ENCODE measurements at regions not wholly inside any gene's neighbourhood (a gene's known extent, or its start where the extent isn't known, plus 50 kb on each side); places are given as distances from the start of the nearest gene placed in this dataset.

DNA sequence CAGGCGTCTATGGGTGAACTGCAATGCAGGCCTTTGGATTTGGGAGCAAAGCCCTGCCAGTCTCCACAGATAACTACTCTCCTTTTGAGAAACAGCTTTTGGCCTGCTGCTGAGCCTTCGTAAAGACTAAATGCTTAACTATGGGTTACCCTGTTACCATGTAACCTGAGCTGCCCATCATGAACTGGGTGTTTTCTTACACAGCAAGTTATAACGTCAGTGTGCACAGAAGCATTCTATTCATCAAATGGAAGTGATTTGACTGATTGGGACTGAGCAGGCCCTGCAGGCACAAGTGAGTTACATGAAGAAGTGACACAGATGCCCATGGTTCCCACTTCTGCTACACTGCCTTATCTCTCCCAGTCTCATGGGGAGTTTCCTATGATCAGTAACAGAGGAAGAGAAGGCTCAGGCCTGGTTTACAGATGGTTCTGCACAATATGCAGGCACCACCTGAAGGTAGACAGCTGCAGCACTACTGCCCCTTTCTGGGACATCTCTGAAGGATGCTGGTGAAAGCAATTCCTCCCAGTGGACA is 319.1 kb downstream of the CD83 start:
- Mint-ChIP-seq H3K4me1 (no peaks in the 10 kb centered on the region), H3K27ac (no peak overlapping the region), H3K4me3 (no peak overlapping the region), H3K27me3 (no peaks in the 10 kb centered on the region), H3K36me3 (ENCODE audit: low read depth) (no peaks in the 10 kb centered on the region), H3K9me3 (no peaks in the 10 kb centered on the region)
- POLR2A ChIA-PET: no interaction called here
- CTCF ChIA-PET: no interaction called here
- DNase-seq: no peak

DNA sequence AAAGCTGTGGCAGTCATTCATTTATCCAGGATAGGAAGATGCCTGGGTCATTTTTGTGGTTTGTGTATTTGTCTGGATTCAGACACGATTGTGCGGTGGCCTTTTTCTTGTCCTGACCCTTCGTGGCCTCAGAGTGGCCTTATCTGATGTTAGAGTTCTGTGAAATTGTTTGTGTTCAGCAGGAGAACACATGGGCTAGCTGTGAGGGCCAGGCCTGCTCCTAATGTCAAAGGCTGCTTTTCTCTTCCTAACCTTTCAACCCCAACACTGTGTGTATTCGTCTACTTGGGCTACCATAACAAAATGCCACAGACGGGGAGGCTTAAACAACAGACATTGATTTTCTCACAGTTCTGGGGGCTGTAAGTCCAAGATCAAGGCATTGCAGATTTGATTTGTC is 321.8 kb downstream of the CD83 start:
- no peaks in the 10 kb centered on the region for H3K27me3 Mint-ChIP-seq
- no peaks in the 10 kb centered on the region for H3K36me3 Mint-ChIP-seq (ENCODE audit: low read depth)
- H3K9me3 Mint-ChIP-seq: no peaks in the 10 kb centered on the region
- no peaks in the 10 kb centered on the region for H3K4me1 Mint-ChIP-seq
- CTCF ChIA-PET: no interaction called here
- H3K27ac Mint-ChIP-seq: no peak overlapping the region
- DNase-seq: no peak
- POLR2A ChIA-PET: interaction anchor here (1.2 kb wide), 1 partner anchor 10 kb away, joined by 5 read pairs; no protein-coding TSS in a partner anchor
- H3K4me3 Mint-ChIP-seq: no peak overlapping the region

DNA sequence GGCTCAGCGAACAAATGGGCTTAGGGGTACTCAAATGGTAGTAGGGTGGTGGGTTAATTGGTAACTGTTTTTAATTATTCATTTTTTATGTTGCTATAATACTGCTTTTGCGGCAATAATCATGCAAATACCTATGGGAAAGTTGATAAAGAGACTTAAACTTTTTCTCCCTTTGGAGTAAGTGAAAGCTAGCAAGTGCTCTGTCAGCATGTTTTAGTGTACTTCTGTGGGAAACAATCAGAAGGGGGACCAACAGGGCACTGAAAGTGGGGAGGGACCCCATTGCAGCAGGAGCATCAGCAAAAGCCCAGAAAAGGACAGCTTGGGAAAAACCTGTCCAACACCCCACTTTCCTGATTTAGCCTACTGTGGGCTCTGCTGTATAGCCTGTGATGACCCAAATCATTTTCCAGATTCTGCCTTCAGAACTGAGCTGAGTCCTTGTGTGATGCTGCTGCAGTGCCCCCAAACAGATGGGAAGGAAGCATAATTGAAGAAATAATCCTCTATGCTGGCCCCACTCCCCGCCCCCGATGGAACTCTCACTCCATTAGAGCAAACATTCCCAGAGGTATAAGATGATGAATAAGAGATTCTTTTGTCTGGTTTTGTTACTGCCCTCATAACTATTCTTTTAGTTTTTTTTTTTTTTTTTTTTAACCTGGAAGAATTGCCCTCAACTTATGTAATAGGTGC is 322.8 kb downstream of the CD83 start:
- ChIA-PET CTCF (no interaction called here), POLR2A (no interaction called here)
- H3K27ac Mint-ChIP-seq: no peak overlapping the region
- H3K4me1 Mint-ChIP-seq: no peaks in the 10 kb centered on the region
- no peaks in the 10 kb centered on the region for H3K9me3 Mint-ChIP-seq
- no peak for DNase-seq
- no peak overlapping the region for H3K4me3 Mint-ChIP-seq
- no peaks in the 10 kb centered on the region for H3K36me3 Mint-ChIP-seq (ENCODE audit: low read depth)
- no peaks in the 10 kb centered on the region for H3K27me3 Mint-ChIP-seq

DNA sequence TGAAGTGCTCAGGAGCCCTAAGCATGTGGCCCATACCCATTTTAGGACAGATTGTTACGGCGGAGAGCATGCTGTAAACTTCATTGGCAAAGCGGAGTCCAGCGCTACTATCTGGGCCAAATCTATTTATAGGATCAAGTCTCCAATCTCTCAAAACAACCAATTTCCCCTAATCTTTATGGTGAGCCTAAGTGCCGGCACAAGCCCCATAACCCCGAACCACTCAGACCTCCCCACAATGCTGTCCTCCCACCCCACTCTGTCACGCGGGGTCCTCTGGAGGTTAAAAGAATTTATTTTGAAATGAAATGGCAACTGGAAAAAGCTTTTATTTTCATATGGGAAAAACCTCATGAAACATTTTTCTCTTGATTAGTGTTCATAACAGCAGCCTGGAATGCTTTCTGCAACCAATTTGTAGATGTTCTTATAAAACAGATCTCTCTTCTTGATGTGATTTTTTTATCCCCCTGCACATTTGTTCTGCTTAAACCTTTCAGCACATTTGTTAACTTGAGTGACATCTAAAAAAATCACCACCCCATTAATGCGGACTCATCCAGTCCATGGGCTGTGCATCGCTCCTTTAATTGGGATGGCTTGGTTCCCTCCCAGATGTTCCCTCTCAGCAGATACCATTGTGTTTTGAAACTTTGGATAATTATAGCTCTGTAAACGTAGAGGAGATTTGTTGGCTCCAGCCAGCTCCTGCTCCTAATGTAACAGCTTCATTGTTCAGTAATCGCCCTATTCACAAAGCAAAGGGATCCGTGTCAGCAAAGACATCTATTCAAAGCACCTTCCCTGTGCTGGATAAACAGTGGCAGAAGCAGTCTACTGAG is 323.6 kb downstream of the CD83 start:
- Mint-ChIP-seq H3K27ac (no peak overlapping the region), H3K27me3 (no peaks in the 10 kb centered on the region), H3K36me3 (ENCODE audit: low read depth) (no peaks in the 10 kb centered on the region), H3K4me3 (no peak overlapping the region), H3K9me3 (no peaks in the 10 kb centered on the region), H3K4me1 (no peaks in the 10 kb centered on the region)
- no peak for DNase-seq
- ChIA-PET POLR2A (no interaction called here), CTCF (no interaction called here)

DNA sequence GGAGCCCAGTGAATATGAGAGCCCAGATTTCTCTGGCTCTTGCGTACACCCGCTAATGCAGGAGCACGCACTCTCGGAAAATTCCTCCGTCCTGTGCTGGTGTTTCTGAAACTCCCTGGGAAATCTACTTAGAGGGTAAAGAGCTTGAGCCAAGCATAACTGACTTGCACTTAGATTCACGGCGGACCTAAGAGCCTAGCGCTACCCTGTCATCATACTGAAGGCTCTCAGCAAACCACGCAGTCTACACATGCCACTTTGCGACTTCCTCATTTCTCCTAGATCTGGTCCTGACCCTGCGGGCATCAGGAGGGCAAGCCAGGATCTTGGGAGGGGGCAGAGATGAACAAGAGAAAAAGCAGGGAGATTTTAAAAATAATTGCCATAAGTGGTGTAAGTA is 324.7 kb downstream of the CD83 start:
- Mint-ChIP-seq H3K9me3 (peaks cover 2% of the 10 kb centered on the region), H3K27me3 (no peaks in the 10 kb centered on the region), H3K36me3 (ENCODE audit: low read depth) (no peaks in the 10 kb centered on the region), H3K27ac (no peak overlapping the region), H3K4me1 (no peaks in the 10 kb centered on the region), H3K4me3 (no peak overlapping the region)
- DNase-seq: no peak
- POLR2A ChIA-PET: no interaction called here
- CTCF ChIA-PET: no interaction called here

DNA sequence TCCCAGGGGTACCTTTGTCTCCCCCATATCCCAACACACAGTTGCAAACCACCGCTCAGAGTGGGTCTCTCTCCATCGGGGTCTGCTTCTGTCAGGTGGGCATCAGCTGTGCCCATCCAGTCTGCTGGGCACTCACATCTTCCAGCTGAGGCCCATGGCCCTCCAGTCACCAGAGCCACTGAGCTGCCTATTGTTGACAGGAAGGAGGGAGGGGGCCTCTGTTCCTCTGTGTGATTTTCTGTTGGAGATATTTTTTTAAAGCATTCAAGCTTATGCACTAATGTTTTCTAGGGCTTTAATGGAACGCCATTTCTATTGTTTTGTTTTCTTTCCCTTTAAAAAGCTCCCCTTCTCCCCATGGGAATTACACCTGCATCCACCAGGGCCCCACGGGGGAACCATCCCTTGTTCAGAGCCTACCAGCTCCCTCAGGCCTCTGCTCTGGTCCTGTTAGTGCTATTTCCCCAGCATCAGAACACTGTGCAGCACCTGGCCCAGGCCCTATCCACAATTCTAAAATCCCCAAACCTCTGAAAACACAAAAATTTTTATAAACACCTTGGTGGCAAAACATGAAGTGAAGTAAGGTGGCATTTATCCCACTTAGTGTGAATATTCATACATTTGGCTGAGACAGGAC is 326.2 kb downstream of the CD83 start:
- Mint-ChIP-seq H3K27ac (no peak overlapping the region), H3K36me3 (ENCODE audit: low read depth) (peaks cover 10% of the 10 kb centered on the region), H3K27me3 (no peaks in the 10 kb centered on the region), H3K9me3 (peaks cover 9% of the 10 kb centered on the region), H3K4me3 (no peak overlapping the region), H3K4me1 (peaks cover 6% of the 10 kb centered on the region)
- DNase-seq: no peak
- CTCF ChIA-PET: no interaction called here
- POLR2A ChIA-PET: no interaction called here

DNA sequence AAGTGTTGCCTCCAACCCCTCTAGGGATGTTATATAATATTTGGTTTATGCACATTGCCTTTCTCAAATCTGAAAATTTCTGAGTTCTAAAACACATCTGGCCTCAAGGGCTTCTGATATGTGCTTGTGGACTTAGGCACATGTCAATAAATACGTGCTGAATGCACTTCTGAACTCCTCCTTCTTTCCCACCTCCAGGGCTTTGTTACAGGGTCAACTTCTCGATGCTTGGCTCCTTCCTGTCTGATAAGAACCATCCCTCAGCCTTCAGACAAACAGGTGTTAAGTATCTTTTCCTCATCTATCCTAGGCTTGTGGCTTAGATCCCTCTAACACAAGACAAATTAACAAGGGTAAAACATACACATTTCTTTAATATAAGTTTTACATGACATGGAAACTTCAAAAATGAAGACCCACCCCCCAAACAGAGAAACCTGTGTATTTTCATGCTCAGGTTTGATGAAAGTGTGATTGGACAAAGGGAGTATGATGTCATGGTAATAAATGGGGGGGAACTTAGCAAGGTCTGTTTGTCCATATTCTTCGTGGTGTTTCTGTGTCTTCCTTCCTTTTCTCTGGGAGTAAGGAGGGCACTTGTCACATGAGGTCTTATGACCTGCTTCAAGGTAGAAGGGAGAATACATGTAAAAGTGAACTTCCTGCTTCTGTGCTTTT is 326.9 kb downstream of the CD83 start:
- Mint-ChIP-seq H3K27me3 (no peaks in the 10 kb centered on the region), H3K4me1 (peaks cover 11% of the 10 kb centered on the region), H3K36me3 (ENCODE audit: low read depth) (peaks cover 11% of the 10 kb centered on the region), H3K4me3 (no peak overlapping the region), H3K9me3 (peaks cover 10% of the 10 kb centered on the region), H3K27ac (no peak overlapping the region)
- POLR2A ChIA-PET: no interaction called here
- CTCF ChIA-PET: no interaction called here
- DNase-seq: no peak

DNA sequence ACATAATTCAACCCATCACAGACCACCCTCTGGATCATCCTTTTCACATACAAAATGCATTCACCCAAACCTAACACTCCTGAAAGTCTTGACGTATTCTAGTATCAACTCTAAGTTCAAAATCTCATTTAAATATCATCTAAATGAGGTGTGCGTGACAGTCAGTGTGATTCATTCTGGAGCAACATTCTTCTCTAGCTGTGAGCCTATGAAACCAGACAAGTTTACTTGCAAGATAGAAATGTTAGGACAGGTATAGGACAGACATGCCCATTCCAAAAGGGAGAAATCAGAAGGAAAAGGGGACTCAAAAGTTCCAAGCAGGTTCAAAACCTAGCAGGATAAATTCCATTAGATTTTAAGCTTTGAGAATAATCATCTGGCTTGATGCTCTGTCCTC is 329.7 kb downstream of the CD83 start:
- peaks cover 11% of the 10 kb centered on the region for H3K36me3 Mint-ChIP-seq (ENCODE audit: low read depth)
- no peaks in the 10 kb centered on the region for H3K27me3 Mint-ChIP-seq
- ChIA-PET POLR2A (no interaction called here), CTCF (no interaction called here)
- H3K9me3 Mint-ChIP-seq: peaks cover 10% of the 10 kb centered on the region
- H3K4me3 Mint-ChIP-seq: no peak overlapping the region
- no peak for DNase-seq
- peaks cover 37% of the 10 kb centered on the region for H3K4me1 Mint-ChIP-seq
- H3K27ac Mint-ChIP-seq: no peak overlapping the region

DNA sequence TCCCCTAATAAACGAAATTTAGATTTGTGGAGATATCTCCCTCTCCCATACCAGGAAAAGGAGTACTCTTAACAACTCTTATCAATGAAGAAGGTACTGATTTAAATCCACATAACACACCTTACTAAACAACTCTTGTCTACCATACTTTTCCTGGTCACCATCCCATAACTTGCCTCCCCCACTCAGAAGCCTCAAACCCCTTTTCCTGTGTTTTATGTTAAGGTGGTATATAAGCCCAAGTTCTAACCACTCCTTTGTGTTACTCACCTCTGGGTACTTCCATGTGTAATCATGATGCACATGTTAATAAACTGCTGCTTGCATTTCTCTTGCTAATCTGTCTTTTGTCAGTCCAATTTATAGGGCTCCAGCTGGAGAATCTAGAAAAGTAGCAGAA is 330.7 kb downstream of the CD83 start:
- no peak overlapping the region for H3K27ac Mint-ChIP-seq

DNA sequence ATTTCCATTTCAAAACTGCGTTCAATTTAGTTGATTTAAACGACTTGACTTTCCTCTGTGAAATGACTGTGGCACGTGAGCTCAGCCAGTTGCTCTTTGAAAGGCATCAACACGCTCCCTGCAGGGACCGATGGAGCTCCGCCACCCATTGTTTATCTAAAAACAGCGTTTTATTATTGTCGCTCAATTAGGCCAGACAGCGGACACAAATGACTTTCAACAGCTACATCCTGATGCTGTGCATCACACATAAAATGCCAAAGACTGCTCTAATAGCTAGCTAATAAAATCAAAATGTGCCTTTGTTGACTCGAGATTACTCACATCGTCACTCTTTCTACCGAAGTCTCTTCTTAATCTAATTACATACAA is 332.5 kb downstream of the CD83 start:
- CTCF ChIA-PET: interaction anchor here (1.1 to 1.3 kb wide), 3 partner anchors 142 to 305 kb away, joined by 3 to 4 read pairs (median 3); no protein-coding TSS in a partner anchor
- peaks cover 65% of the 10 kb centered on the region for H3K4me1 Mint-ChIP-seq

More for the DNA sequence above, 330.7 kb downstream of the CD83 start:
- no peak for DNase-seq
- peaks cover 10% of the 10 kb centered on the region for H3K9me3 Mint-ChIP-seq
- POLR2A ChIA-PET: interaction anchor here (1.5 kb wide), 1 partner anchor 9 kb away, joined by 5 read pairs; no protein-coding TSS in a partner anchor
- H3K27me3 Mint-ChIP-seq: no peaks in the 10 kb centered on the region
- H3K36me3 Mint-ChIP-seq (ENCODE audit: low read depth): peaks cover 11% of the 10 kb centered on the region
- H3K4me3 Mint-ChIP-seq: no peak overlapping the region
- peaks cover 46% of the 10 kb centered on the region for H3K4me1 Mint-ChIP-seq
- CTCF ChIA-PET: no interaction called here

DNA sequence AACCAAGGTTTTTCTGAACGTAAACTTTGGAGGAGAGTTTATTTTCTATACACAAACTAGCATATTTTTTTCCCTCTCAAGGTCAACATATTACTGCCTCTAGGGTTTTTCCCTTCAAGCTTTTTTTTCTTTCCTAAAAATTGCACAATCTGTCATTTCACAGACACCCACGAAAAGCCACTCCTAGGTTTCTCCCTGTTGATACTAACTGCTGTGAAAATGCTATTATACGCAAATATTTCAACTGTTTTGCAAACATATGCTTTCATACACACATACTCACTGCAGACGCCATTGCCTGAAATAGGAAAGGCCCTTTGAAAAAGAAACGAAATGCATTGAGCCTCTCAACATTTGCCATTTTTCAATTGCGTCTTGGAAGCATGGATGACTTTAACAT is 333.0 kb downstream of the CD83 start:
- CTCF ChIA-PET: interaction anchor here (1.1 to 1.2 kb wide), 2 partner anchors 260 to 305 kb away, joined by 3 read pairs; no protein-coding TSS in a partner anchor

More for the DNA sequence above, 332.5 kb downstream of the CD83 start:
- Mint-ChIP-seq H3K9me3 (peaks cover 10% of the 10 kb centered on the region), H3K4me3 (no peak overlapping the region), H3K27ac (no peak overlapping the region), H3K27me3 (no peaks in the 10 kb centered on the region), H3K36me3 (ENCODE audit: low read depth) (peaks cover 11% of the 10 kb centered on the region)
- DNase-seq: no peak
- POLR2A ChIA-PET: interaction anchor here (1.2 kb wide), 1 partner anchor 239 kb away, joined by 3 read pairs; no protein-coding TSS in a partner anchor

DNA sequence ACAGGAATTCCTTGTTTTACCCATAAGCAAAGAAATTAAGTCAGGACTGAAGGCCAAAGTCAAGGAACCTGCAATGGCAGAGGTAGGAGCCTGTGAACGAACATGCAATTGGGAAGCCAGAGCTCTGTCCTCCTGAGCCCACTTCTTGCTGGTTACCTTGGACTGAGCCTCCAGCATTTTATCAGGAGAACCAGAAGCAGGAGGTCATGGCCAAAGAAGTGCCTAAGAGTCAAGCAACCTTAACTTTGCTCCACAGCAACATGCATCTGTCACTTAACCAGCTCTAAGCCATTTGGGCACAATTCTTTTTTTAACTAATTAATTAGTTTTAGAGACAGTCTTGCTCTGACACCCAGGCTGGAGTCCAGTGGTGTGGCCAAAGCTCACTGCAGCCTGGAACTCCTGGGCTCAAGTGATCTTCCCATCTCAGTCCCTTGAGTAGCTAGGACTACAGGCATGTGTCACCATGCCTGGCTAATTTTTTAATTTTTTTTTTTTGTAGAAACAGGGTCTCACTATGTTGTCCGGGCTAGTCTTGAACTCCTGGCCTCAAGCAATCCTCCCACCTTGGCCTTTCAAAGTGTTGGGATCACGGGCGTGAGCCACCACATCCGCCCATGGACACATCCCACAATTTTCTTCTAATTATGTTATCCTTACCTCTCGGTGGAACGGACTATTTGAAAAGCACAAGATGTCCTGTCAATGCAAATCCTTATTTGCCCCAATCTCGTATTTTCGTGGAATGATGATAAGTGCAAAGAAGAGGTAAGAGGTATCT is 334.2 kb downstream of the CD83 start:
- Mint-ChIP-seq H3K27me3 (no peaks in the 10 kb centered on the region), H3K9me3 (peaks cover 10% of the 10 kb centered on the region), H3K36me3 (ENCODE audit: low read depth) (peaks cover 11% of the 10 kb centered on the region), H3K4me3 (no peak overlapping the region), H3K4me1 (peaks cover 76% of the 10 kb centered on the region), H3K27ac (peak overlapping the region; percentile 17)
- no peak for DNase-seq
- ChIA-PET CTCF (interaction anchor here (0.8 to 2.1 kb wide), 3 partner anchors 9 to 259 kb away, joined by 3 to 5 read pairs (median 3); no protein-coding TSS in a partner anchor), POLR2A (interaction anchor here (1.0 kb wide), 2 partner anchors 240 to 280 kb away, joined by 3 read pairs; no protein-coding TSS in a partner anchor)

More for the DNA sequence above, 333.0 kb downstream of the CD83 start:
- Mint-ChIP-seq H3K27ac (no peak overlapping the region), H3K4me3 (no peak overlapping the region), H3K9me3 (peaks cover 10% of the 10 kb centered on the region), H3K27me3 (no peaks in the 10 kb centered on the region), H3K4me1 (peaks cover 70% of the 10 kb centered on the region), H3K36me3 (ENCODE audit: low read depth) (peaks cover 11% of the 10 kb centered on the region)
- no peak for DNase-seq
- POLR2A ChIA-PET: no interaction called here

Measured in activated CD4-positive, alpha-beta memory T cell treated with anti-CD3 and anti-CD28 coated beads, Interleukin-2, amount 10 ng/mL, durations not matched to agents 7 days and 5 days (primary cell).